GM18502 (cell line): ENCODE measurements at regions not wholly inside any gene's neighbourhood (a gene's known extent, or its start where the extent isn't known, plus 50 kb on each side); places are given as distances from the start of the nearest gene placed in this dataset.

Source experiments
- ATAC-seq: cut with Tn5 transposase; IDR thresholded peaks from one replicate; pipeline ENCODE4 v1.9.1; 2021; ENCODE audit warnings: mild to moderate bottlenecking; ENCODE audit not compliant: unreplicated experiment, poor library complexity

- no peak for ATAC-seq
Measured at GRCh38 chr17:79506150-79506870, 104.5 kb downstream of the RBFOX3 start.

- no peak for ATAC-seq
Measured at GRCh38 chr17:79505199-79505598, 105.7 kb downstream of the RBFOX3 start.

GRCh38 chr17:79504181-79504605 lies 106.7 kb downstream of the RBFOX3 start:
- no peak for ATAC-seq

DNA sequence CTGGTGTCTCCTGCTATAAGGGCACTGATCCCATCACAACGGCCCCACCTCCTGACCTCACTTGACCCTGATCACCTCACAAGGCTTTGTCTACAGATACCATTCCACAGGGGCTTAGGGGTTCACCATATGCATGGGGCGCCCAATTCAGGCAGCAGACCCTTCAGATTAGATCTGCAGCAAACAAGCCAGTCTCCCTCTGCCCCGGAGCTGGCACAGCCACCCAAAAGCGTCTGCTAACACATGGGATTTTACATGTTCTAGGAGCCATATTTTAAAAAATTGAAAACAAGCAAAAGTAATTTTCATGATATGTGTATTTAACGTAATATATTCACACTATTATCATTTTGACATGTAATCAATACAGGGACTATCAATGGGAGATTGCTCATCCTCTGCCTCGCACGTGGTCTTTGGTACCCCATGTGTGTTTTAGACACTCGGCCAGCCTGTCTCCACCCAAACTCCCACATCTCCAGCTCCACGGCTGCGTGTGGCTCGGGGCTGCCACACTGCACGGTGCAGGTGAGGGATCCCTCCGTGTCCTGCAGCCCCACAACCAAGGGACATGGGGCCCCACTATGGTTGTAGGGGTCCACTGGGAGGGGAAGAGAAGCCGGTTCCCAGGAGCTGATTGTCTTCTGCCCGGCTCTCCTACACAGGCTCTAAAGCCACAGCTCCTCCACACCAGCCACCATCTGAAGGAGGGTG lies 107.6 kb downstream of the RBFOX3 start:
- no peak for ATAC-seq

GRCh38 chr17:79501910-79502309 lies 108.9 kb downstream of the RBFOX3 start:
- no peak for ATAC-seq

- ATAC-seq = no peak
Measured at GRCh38 chr17:79500745-79501618, 109.9 kb downstream of the RBFOX3 start.

DNA sequence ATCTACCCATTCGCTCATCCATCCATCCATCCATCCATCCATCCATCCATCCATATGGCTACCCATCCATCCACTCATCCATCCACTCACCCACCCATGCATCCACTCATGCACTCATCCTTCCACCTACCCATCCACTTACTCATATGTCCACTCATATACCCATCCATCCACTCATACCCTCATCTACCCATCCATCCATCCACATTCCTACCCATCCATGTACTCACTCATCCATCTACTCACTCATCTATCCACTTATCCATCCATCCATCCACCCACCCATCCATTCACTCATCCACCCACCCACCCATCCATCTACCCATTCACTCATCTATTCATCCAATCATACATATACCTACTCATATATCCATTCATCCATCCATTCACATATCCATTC lies 112.0 kb downstream of the RBFOX3 start:
- ATAC-seq = no peak

DNA sequence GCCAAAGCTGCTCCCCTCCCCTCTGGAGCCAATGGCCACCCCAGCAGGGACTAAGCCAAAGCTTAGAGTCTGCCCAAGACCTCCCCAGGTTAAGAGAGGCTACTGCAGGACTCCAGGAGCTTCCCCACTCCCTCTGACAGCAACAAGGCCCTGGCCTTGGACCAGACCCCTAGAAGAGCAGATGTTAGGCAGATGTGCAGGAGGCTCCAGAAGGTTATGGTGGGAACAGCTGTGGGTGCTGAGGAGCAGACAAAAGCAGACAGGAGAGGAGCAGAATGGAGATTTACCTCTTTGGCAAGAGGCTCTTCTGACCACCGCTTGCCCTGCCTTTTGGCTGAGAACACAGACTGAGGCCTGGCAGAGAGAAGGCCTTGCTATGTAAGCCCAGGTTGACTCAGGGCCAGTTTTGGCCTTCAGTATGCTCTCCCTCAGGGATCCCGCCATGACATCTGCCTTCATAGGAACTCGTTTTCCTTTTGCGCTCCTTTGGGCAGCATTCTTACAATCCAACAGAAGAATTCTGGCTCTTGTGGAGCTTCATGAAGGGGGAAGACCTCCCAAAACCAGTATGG lies 113.0 kb downstream of the RBFOX3 start:
- ATAC-seq = no peak

DNA sequence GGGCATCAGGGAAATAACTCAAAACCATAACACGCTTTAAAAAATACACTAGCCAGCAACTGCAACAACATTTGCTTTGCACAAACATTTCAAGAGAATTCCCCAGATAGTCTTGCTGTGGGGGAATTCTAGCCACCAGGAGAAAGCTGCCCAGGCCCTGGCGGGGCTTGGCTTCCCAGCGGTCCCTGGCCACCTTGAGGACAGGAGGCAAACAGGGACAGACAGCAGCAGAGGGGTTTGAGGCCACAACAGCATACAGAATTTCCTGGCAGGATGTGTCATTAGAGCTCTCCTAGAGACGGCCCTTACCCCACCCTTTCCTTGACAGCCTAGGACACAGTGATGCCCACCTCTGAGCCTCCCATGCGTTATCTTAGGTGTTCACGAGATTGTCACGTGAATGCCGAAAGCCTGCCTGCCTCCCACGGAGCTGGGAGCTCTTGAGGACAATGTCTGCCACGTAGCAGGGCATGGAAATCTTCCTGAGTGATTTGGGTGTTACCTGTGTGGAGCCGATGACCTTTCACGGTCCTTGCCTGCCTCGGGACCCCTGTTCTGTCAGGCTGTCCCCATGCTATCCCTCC lies 114.3 kb downstream of the RBFOX3 start:
- ATAC-seq = no peak

DNA sequence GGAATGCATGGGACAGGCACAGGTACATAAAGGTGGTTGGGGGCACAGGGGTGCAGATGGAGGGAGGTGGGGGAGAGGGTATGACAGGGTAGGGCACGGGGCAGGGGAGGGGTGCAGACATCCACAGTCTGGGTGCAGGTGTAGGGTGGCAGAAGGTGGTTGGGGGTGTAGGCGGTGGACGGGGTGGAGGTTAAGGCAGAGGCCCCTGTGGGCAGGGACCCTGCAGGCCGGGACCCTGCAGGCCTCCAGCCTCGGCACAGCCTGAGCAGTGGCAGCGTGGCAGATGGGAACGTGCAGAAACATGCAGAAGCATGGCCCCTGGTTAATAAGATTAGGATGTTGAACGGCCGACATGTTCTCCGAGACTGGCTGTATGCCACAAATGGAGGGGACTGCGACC lies 115.2 kb downstream of the RBFOX3 start:
- no peak for ATAC-seq

- no peak for ATAC-seq
Measured at GRCh38 chr17:79491006-79491405, 119.8 kb downstream of the RBFOX3 start.

DNA sequence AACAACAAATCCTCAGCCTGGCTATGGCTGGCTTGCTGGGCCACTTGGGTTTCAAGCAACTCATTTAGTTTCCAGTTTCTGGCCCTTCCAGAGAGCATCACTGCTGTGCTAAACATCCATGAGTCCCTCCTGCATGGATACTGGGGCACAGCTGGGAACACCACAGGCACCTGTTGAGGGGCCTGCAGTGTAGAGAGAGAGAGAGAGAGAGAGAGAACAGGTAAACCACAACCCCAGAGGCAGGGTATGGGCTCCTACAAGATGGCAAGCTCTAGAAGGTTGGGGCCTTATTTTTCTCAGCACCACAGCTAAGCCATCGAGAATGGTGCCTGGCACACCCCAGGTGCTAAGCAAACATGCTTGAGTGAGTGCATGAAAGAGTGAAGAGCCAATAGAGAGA lies 120.3 kb downstream of the RBFOX3 start:
- no peak for ATAC-seq

GRCh38 chr17:79487149-79487548 lies 123.7 kb downstream of the RBFOX3 start:
- no peak for ATAC-seq

- no peak for ATAC-seq
Measured at GRCh38 chr17:79485991-79486390, 124.9 kb downstream of the RBFOX3 start.

DNA sequence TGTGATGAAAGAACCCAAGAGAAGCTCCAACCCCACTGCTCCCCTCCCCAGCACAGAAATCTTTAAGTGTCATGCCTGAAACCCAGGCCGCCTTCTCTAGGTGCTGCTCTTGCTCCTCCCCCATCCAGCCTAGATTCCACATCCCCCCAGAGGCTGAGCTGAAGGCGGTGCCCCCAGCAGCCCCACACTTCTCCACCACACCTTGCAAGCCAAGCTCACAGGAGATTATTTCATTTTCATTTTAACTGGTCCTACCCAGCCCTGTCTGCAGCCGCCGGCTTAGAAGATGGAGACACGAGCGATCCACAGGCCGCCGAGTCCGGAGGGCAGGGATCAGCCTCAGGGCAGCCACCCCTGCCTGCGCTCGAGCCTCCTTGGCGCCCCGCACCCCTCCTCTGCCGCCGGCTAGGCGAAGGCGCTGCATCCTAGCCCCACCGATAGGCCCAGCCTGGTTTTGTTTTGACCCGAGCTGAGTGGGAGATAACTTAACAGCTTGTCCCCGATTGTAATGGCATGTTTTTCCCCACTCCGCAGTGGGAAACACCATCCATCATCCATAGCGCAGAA lies 125.3 kb downstream of the RBFOX3 start:
- ATAC-seq = no peak

DNA sequence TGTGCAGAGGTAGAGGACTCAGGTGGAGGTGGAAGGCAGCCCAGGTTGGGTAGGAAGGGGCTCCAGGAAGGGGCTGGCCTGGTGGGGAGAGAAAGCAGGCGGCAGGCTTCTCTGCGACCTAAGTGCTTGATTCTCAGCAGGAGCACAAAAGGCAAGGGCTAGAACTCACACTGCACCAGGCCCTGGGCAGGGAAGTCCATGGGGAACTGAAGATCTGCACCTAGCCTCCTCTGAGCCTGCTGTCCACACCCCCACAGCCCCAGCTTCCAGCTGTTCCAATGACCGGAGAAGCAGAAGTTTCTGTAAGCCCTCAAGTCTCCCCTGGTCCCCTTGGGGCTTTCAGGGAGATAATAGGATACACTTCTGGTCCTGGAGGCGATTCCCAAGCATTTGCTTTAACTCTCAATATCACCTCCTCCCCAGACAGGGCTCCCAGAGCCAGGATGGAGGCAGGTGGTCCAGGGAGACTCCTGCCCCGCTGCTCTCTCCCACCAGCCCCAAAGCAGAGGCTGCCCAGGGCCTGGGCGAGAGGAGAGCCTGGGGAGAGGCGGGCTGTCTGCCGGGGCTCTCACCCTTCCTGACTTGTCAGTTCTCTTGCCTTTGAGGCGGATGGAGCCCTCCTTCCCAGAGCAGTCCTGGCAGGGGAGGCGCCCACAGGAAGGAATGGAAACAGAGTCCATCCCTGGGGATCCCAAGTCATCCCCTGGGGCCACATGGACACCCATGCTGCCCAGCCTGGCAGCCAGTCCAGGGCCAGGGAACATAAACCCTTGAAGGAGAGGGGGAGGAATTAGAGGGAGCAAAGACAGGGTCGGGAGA lies 126.0 kb downstream of the RBFOX3 start:
- ATAC-seq = no peak

DNA sequence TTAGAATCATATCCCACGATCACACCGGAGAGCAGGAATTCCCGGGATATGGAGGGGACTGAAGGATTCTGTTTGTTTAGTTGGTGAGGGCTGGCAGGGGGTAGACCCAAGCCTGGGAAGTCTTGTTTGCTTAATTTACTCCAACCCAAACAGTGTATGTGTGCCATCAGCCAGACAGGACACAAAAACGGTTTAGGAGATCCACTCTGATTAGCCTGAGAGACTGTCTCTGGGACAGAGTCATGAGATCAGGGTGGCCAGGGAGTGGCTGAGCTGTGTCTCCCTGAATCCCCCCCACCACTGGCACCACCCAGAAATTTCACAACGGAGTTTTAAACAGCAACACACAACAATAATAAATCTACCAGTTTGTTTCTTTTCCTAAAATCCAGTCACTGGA lies 127.0 kb downstream of the RBFOX3 start:
- no peak for ATAC-seq

GRCh38 chr17:79482727-79483521 lies 127.9 kb downstream of the RBFOX3 start:
- no peak for ATAC-seq
